GM18858 (cell line): ENCODE measurements at regions not wholly inside any gene's neighbourhood (a gene's known extent, or its start where the extent isn't known, plus 50 kb on each side); places are given as distances from the start of the nearest gene placed in this dataset.
"Not testable (repeated sequence)": the region's sequence is repeated elsewhere in the genome, so short reads cannot be mapped to it uniquely, and the experiment has no call there.

ENCODE experiments used
- ATAC-seq: cut with Tn5 transposase; IDR thresholded peaks from one replicate; pipeline ENCODE4 v1.9.1; 2021; ENCODE audit not compliant: unreplicated experiment

DNA sequence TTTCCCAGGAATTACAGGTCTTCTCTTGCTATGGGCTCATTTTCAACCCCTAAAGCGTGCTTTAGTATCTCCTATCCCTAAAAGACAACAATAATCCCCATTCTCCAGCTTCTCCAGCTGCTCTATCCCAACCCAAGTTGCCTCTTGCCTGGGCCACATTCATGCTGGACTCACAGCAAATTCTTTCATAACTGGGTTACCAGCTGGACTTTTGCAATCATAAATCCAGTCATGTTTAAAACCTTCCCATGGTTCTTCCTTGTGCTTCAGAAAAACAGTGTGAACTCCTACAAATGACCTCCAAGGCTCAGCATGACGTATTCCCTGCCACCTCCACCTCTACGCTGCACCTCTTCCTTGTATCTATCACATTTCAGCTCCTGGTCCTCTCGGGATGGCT, 346.9 kb downstream of the GADD45G start:
- no peak for ATAC-seq

DNA sequence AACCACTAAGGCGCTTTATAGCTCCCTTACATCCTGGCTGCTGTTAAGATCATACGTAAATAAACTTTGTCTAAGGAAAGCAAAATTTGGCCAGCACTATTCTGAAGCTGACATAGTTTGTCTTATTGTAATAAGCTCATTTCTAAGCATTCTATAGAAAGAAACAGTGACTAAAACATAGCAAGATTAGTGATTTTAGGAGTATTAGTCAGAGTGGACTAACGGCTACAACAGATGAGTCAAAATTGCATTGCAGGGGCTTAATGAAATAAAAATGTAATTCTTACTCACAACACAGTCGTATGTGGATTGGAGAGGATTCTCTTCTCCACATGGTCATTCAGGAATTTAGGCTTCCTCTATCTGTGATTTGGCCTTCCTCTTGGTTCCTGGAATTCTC, 347.6 kb downstream of the GADD45G start:
- ATAC-seq: no peak

DNA sequence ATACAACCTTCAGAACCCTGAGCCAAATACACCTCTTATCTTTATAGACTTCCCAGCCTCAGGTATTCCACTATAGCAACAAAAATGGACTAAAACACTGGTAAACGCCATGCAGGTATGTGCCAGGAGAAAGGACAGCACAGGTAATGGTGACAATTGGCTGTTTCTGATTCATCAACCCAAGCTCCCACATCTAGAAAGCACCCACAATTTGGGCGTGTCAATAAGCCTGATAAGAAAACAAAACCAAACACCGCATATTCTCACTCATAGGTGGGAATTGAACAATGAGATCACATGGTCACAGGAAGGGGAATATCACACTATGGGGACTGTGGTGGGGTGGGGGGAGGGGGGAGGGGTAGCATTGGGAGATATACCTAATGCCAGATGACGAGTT, 348.5 kb downstream of the GADD45G start:
- ATAC-seq: not testable (repeated sequence)

DNA sequence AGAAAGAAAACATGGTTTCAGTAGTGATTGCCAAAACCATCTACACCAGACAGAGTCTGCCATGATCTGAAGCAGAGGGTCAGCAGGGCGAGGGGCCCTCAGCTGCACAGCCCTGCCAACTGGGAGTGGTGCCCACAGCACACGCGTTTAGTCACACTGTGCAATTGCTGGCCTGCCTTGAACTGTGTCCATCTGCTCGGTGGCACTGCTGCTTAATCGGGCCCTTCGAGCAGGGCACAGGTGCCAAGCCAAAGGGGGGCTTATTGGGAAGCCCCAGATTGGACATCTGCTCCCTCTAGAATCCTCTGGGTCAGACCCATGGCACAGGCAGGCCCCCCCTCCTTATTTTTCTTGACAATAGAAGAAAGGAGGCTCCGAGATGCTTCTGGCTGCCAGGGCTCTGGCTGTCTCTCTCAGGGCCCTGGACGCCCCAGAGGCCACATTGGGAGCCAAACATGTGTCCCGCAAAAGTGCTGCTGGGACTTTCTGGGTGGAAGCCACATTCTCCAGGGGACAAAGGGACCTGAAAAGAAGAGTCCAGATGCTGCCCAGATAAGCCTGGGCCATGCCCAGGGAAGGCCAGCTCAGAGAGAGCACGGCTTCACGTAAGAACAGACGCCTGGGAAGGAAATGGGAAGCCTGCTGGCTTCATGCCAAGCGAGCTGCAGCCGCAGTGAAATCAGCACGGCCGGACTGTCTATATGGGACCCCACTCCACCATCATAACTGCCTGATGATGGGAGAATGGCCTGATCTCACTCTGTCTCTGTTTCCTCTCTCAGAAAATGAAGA, 349.2 kb downstream of the GADD45G start:
- no peak for ATAC-seq

DNA sequence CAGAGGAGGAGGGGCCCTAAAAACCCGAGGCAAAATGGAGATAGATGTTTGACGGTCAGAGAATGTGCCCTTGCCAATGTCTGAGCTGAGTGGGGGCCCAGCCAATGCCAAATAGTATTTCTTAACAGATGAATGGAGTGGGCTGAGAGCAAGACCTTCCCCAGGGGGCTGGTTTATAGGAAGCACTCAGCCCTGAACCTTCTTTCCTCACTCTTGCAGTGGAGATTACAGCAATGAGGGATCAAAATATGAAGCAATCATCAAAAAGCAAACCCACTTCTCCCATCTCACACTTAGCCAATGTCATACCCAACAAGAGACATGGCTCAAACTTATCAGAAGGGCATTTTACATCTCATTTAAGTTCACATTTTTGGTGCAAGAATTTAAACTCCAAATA, 350.3 kb downstream of the GADD45G start:
- no peak for ATAC-seq

DNA sequence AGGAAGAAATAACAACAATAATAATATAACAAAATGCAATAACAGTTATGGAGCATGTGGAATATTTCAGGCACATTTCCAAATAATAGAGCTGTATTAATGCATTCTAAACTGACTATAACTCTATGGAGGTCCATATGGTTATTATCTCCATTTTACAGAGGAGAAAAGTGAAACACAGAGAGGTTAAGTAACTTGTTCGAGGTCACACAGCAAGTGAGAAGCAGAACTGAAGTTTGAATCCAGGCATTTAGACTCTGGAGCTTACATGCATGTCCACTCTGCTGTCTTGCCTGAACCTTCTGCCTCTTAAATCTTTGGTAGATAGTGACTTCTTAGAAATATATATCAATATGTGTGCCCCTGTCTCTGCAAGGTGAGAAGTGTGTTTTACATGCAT, 350.8 kb downstream of the GADD45G start:
- no peak for ATAC-seq

DNA sequence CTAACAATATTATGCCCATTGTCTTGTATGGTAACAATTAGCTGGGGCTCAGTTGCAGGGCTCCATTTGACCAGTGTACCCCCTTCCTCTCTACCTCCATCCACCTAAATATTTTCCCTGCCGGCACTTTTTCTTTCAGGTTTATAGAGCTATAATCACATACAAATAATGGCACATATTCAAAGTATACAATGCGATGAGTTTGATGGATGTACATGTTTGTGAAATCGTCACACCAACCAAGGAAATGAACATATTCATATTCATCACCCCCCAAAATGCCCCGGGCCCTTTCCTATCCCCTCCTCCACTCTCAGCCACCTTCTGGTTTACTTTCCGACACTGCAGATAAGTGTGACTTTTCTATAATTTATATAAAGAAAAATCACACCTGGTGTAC, 351.5 kb downstream of the GADD45G start:
- no peak for ATAC-seq

DNA sequence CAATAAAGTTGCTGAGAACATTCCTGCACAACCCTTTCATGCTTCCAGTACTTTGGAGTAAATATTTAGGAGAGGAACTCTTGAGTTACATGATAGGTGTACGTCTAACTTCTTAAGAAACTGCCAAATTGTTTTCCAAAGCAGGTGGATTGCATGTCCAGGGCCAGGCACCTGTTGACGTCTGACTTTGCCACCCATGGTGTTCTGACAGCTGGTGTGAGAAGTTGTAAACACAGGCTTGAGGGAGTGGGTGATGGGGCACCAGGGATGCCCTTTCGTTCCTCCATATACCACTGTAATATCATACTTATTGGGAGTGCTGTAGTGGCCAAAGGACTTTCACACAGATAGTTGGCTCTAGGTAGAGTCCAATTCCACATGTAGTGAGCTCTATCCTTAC, 352.1 kb downstream of the GADD45G start:
- no peak for ATAC-seq

DNA sequence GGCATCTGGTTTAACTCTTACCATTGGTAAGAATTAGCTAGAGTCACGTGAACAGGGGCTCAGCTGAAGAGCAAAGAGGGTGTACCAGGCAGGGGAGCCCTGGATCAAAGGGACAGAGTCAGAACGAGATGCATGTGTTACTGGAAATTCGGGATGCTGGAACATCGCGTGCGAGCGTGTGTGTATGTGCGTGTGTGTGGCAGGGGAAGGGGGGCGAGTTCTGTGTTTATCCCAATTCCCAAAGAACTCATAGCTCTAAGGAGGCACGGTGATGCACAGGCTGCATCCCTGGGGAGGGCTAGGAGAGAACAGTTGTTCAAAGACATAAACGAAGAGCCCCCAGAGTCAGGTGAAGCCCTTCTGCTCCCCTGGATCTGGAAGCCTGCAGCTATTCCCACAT, 353.3 kb downstream of the GADD45G start:
- no peak for ATAC-seq

DNA sequence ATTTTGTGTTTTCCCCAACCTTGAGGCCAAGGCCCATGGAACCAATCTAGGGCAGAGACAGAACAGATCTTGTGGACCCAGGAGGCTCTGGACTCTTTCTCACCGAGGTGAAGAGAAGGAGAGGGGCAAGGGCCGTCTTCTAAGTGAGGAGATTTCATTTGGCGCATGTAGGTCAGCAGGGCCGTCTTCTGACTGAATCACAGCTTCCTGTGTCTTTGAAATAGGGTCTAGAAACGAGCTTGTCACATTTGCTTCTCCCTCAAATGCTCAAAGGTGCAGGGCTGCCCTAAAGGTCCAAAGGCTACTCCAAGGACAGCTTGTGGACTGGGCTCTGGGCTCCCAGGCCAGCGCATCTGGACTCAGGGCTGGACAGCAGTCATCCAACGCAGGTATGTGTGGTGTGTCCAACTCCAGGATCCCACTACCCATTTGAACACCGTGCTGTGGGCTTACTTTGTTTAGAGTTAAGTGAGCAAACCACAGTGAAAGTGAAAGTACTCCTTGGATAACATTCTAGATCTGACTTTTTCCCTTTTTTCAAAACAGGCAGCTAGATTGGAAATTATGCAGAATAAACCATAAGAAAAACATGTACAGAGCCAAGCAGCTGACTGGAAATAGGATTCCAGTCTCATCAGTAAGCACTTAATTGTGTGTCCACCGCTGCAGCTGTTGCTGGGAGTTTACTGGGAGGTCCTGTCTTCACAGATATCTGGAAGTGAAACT, 357.0 kb downstream of the GADD45G start:
- ATAC-seq: no peak

DNA sequence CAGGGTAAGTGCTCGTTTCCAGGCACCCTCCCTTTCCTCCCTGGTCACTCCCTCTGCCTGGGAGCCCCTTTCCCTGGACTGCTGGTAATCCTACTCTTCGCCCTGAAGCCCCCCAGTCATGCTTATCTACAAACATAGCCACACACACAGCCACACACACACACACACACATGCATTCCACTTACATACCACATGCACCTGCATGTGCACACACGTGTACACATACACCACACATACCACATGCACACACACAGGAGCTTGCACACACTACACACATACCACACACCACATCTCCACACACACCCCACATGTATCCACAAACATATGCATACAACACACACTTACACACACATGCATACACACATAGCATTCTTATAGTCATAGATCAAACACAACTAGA, 358.5 kb downstream of the GADD45G start:
- ATAC-seq: no peak

DNA sequence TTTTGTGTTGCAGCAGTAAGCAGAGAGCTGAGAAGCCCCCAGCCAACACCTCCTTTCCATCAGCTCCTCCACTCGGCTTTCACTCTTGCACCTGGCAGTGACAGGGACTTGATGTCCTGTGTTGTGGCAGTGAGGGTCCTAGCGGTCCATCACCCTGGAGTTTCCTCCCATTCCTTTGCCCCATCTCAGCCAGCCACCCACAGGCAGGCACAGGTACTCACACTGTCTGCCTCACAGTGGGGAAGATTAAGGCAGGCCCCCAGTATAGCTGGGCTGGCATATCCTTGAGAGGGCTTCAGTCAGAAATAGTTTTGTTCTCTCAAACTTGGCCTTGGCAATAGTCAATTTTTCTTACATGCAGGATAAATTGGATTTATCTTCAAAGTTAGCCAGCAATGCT, 362.7 kb downstream of the GADD45G start:
- ATAC-seq: no peak

DNA sequence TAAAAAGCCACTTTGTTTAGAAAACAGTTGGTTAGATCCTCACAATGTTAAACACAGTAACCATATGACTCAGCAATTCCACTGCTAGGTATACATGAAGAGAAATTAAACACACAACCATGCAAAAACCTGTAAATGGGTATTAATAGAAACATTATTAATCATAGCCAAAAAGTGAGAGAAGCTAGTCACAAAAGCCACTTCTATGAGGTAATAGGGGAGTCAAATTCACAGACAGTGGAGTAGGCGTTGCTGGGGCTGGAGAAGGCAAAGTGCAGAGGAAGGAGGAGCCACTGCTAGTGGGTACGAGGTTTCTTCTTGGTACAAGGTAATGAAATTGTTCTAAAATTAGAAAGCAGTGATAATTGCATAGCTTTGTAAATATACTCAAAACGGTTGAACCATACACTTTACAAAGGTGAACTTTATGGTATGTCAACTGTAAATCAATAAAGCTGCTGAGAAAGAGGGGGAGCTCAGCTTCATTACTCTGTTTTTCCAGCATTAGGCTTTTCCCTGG, 364.4 kb downstream of the GADD45G start:
- no peak for ATAC-seq

DNA sequence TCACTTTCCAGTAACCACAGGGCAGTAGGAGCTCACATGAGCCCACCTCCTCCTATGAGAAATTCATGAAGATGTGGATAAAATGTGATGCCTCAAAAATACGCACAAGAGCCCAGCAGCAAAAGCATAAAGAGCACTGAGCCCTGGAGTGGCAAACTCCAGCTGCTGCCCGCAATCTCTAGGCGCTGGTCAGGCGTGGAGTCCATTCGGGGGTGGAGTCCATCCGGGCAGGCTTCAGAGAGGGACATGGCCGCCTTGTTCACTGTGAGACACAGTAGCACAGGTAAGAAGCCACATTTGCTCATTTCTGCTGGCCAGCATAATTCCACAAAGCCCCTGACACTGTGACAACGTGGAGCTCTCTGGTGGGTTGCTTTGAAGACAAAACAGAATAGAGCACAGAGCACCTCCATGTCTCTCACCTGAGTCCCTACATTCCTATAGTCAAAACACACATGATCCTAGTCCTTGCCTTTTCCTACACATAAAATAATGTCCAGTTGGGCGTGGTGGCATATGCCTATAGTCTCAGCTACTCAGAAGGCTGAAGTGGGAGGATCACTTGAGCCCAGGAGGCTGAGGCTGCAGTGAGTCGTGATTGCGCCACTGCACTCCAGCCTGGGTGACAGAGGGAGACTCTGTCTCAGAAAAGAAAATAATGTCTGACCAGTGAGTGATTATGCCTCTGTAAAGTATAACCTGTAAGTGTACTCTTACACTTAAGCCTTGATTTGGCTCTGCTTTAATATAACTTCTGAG, 365.2 kb downstream of the GADD45G start:
- no peak for ATAC-seq

DNA sequence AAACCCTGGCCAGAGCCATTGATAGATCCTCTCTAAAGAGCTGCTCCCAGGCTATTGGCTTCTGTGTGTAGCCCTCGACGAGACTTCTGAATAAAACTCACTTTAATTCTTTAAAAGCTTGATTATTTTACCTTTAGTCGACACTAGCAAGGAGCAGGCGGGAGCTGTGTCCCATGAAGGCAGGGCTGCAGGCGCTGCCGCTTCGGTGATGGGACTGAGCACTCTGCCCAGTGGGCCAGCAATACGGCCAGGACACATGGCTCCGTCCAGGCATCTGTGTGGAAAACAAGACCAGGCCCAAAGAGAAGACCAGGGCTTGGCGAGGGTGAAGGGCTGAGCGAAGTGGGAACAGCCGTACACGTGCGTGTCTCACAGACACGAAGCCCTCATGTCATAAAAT, 365.9 kb downstream of the GADD45G start:
- no peak for ATAC-seq

DNA sequence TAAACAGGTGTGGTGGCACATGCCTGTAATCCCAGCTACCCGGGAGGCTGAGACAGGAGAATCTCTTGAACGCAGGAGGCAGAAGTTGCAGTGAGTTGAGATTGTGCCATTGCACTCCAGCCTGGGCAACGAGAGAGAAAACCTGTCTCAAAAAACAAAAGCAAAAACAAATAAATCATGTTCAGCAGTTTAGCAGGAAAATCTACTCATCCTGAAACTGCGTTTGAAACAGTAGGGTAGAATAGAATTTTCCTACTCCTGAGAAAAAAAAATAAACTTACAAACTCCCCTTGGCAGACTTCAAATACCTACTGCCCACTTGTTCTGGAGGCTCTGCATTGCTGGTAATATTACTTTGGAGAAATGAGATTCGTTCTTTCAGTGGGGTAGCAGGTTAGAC, 367.7 kb downstream of the GADD45G start:
- ATAC-seq: no peak

DNA sequence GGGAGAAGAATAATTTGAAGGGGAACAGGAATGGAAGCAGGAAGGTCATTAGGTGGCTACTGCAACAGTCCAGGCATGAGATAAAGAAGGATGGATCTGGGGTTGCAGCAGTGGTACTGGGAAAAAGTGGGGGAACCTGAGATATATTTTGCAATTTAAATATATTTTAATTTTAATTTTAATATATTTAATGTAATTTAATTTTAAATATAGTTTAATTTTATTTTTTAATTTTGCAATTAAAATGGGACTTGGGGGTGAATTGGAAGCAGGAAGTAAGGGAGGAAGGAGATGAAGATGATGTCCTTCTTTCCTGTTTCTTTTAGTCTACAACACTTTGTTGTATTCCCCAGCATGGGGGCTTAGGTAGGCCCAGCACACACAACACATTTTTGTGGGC, 369.8 kb downstream of the GADD45G start:
- ATAC-seq: no peak

DNA sequence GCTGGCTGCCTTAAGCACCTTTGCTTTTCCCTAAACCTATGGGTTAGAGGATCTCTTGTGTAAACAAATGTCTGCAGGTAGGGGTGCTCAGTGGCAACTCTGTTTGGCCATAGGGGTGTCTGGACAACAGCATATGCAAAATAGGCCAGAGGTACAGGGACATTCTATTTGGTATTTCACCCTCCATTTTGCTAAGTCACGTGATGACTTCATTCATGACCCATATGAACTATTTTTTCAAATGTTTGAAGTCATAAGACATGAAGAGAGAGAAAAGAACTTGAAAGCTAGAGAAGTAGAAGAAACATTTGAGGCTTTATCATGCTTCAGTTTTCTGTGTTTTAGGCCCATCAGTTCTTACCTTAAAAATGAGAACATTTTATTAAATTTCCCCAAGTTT, 370.2 kb downstream of the GADD45G start:
- no peak for ATAC-seq

DNA sequence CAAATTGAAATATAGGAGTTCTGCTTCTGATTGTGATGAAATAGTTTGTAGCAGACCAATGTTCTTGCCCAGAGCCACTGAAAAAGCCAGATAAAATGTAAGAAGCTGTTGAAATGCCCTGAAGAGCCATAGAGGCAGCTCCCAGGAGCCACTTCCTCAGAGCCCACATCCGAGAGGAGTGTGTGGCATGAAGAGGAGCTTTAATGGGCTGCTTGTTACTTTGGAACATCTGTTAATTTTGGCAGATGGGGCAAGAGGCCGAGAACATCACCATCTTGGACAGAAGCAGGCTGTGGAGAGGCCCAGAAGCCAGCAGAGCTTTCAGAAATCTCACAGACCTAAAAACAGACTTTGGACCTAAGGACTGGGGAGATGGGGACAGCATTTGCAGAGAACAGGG, 370.8 kb downstream of the GADD45G start:
- no peak for ATAC-seq

DNA sequence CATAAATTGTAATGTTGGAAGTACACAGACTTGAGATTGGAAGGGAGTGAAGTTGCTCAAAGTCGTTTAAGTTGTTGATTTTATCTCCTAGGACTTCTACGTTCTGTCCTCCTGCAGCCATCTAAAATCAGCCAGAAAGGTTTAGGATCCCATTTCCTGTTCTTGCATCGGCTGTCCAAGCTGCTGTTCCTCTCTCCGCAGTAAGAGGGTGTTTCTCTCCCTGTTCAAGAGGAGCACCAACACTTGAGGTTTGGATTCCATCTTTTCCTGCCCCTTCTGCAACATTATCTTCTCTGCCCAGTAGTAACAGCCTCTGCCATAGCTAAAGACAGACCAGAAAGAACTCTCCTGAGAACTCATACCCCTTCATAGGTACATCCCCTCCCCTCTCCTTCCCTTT, 373.4 kb downstream of the GADD45G start:
- ATAC-seq: no peak

DNA sequence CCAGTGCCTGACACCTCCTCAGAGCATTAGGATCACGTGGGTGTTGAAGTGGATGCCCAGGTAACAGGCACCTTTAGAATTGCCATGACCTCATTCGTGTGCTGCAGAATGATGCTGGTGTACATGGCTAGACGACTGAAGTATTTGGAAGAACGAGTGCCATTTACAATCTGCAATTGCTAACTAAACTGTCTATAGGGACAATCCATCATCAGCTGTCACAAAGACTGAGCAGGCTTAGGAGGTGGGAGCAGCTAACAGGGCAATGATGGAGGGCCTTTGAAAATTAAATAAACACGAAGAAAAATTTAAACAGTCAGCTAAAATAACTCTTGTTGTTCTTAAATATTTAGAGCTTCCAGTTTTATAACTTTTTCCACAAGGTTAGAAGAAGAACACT, 375.8 kb downstream of the GADD45G start:
- no peak for ATAC-seq

DNA sequence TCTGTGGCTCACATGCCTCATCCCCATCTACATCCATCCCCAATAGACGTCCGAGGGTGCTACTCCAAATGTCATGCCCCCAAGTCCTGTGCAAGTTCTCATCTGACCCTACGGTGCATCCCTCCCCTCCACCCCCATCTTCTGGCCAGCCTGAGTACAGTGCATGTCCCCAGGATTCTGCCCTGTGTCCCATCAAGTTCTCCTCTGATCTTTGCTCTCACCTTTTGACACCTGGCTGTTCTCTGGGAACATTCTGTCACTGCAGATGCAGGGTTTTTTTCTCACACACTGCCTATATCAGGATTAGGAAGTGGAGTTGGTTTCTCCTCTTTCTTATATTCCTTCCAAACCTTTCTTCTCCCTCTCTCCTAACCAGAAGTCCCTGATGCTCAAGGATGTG, 377.2 kb downstream of the GADD45G start:
- no peak for ATAC-seq
